ENCODE measurements at regions not wholly inside any gene's neighbourhood (a gene's known extent, or its start where the extent isn't known, plus 50 kb on each side); places are given as distances from the start of the nearest gene placed in this dataset.

GRCh38 chr6:8642131-8642530 is 206.8 kb upstream of the SLC35B3 start:
- Histone ChIP-seq H2BK120ac (ENCODE audit: low read depth, low read length, poor library complexity, severe bottlenecking) (no peak overlapping the region), H3K9ac (ENCODE audit: extremely low read depth, insufficient read length, low read length) (no peak overlapping the region), H2AFZ (ENCODE audit: low read length) (no peak overlapping the region), H3K4me1 (ENCODE audit: insufficient read depth, low read length) (no peaks in the 10 kb centered on the region), H2AK5ac (ENCODE audit: insufficient read length, low read length) (no peak overlapping the region), H2BK5ac (ENCODE audit: insufficient read length, low read length) (no peak overlapping the region), H4K20me1 (ENCODE audit: control insufficient read depth, insufficient read depth, insufficient read length) (no peaks in the 10 kb centered on the region), H3K18ac (ENCODE audit: insufficient read length, low read depth, low read length) (no peak overlapping the region), H3K23ac (ENCODE audit: insufficient read length, low read depth, low read length) (no peak overlapping the region), H3K79me2 (ENCODE audit: insufficient read depth, low read length) (no peaks in the 10 kb centered on the region), H3K23me2 (ENCODE audit: insufficient read length, low read depth, low read length, poor library complexity, severe bottlenecking) (no peaks in the 10 kb centered on the region), H2BK20ac (ENCODE audit: low read depth, low read length, poor library complexity, severe bottlenecking) (no peak overlapping the region), H2BK12ac (ENCODE audit: insufficient read length, low read depth, low read length) (no peak overlapping the region), H4K8ac (replicated peaks; ENCODE audit: insufficient read length, low read depth, low read length) (no peak overlapping the region), H3K4ac (ENCODE audit: low read depth, low read length) (no peak overlapping the region), H3T11ph (ENCODE audit: low read length) (no peak overlapping the region), H3K79me1 (ENCODE audit: insufficient read depth, low read depth, low read length, poor library complexity, severe bottlenecking) (no peaks in the 10 kb centered on the region), H3K56ac (ENCODE audit: insufficient read length, low read depth, low read length) (no peak overlapping the region), H3K27ac (ENCODE audit: insufficient read length, low read depth, low read length) (no peak overlapping the region), H2BK15ac (ENCODE audit: low read depth, low read length) (no peak overlapping the region), H3K4me2 (ENCODE audit: insufficient read depth, insufficient read length, low read length) (no peak overlapping the region), H3K14ac (ENCODE audit: insufficient read depth, low read length) (no peak overlapping the region), H4K5ac (ENCODE audit: insufficient read length, low read depth, low read length) (no peak overlapping the region), H3K9me3 (ENCODE audit: control insufficient read depth, low read depth, low read length) (no peaks in the 10 kb centered on the region), H3K27me3 (ENCODE audit: insufficient read depth, low read length) (no peaks in the 10 kb centered on the region), H4K91ac (ENCODE audit: insufficient read length, low read depth, low read length) (no peak overlapping the region)
- Mint-ChIP-seq H3K27me3 (ENCODE audit: low read depth) (no peaks in the 10 kb centered on the region), H3K4me3 (no peak overlapping the region), H3K36me3 (ENCODE audit: insufficient read depth in 1 of 3, low read depth in 3 of 3) (no peaks in the 10 kb centered on the region; a peak in 1 of 7 replicates), H3K9me3 (peaks cover 6 to 10% of the 10 kb centered on the region in 2 experiments; a peak in 2 of 5 replicates), H3K4me1 (peaks cover 0 to 9% of the 10 kb centered on the region in 2 experiments; a peak in 2 of 4 replicates), H3K27ac (no peak overlapping the region)
- DNase-seq: no peak
- no peak for TF ChIP-seq CTCF (conservative IDR thresholded peaks at IDR 0.05)
- WGBS (ENCODE audit: extremely low coverage, insufficient read length, low lambda C conversion rate): no CpG with 5 or more reads among the region's 3 CpGs

Data from H9 (cell line).